ENCODE measurements at regions not wholly inside any gene's neighbourhood (a gene's known extent, or its start where the extent isn't known, plus 50 kb on each side); places are given as distances from the start of the nearest gene placed in this dataset.

DNA sequence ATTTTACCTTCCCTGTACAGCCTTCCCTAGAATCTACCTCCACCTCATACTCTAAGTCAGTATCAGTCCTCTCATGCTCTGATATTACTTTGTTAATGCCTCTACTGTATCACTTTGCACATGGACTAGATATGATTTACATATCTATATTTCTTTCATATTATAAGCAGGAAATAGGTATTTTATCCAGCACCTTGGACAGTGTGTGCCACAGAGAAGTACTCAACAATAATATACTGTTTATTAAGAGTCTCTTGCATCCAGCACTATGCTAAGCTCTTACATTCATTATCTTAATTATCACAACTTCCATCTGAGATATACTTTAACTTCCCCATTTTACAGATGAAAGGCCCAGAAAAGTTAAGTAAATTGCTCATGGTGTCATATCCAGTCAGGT is 247.9 kb upstream of the DAB1 start:
- Histone ChIP-seq H3K36me3 (no peaks in the 10 kb centered on the region), H3K9me3 (no peaks in the 10 kb centered on the region), H3K27me3 (replicated peaks in 1 of 7) (no peaks in the 10 kb centered on the region), H3K4me1 (no peaks in the 10 kb centered on the region), H3K4me3 (no peak overlapping the region), H3K27ac (no peak overlapping the region)
- no peak for DNase-seq
- intact Hi-C loops (cut with DNase I; ENCODE audit: low total_unique reads) = no loop called here
- TF ChIP-seq POLR2AphosphoS5 (IDR thresholded peaks at IDR 0.05) (no peak), POLR2A (IDR thresholded peaks at IDR 0.05) (no peak)
- TF ChIP-seq, protein P1, sequence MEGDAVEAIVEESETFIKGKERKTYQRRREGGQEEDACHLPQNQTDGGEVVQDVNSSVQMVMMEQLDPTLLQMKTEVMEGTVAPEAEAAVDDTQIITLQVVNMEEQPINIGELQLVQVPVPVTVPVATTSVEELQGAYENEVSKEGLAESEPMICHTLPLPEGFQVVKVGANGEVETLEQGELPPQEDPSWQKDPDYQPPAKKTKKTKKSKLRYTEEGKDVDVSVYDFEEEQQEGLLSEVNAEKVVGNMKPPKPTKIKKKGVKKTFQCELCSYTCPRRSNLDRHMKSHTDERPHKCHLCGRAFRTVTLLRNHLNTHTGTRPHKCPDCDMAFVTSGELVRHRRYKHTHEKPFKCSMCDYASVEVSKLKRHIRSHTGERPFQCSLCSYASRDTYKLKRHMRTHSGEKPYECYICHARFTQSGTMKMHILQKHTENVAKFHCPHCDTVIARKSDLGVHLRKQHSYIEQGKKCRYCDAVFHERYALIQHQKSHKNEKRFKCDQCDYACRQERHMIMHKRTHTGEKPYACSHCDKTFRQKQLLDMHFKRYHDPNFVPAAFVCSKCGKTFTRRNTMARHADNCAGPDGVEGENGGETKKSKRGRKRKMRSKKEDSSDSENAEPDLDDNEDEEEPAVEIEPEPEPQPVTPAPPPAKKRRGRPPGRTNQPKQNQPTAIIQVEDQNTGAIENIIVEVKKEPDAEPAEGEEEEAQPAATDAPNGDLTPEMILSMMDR (IDR thresholded peaks at IDR 0.05 in 8 of 11, conservative IDR thresholded peaks at IDR 0.05 in 3 of 11) = no peak

DNA sequence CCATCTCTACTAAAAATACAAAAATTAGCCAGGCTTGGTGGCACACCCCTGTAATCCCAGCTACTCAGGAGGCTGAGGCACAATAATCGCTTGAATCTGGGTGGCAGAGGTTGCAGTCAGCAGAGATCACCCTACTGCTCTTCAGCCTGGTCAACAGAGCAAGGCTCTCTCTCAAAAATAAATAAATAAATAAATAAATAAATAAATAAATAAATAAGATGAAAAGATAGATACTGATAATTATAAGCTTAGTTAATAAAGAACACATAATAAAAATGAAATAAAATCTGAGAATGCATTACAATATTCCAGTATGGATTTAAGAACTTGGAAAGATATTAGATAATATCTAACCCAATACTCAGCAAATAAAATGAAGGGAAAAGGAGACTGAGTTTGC is 235.9 kb upstream of the DAB1 start:
- TF ChIP-seq, protein P1 (IDR thresholded peaks at IDR 0.05 in 8 of 11, conservative IDR thresholded peaks at IDR 0.05 in 3 of 11) = no peak
- TF ChIP-seq POLR2A (IDR thresholded peaks at IDR 0.05) (no peak), POLR2AphosphoS5 (IDR thresholded peaks at IDR 0.05) (no peak)
- Histone ChIP-seq H3K27ac (no peak overlapping the region), H3K9me3 (peaks cover 0 to 8% (median 3%) of the 10 kb centered on the region in 8 donors), H3K4me3 (no peak overlapping the region), H3K4me1 (no peaks in the 10 kb centered on the region), H3K36me3 (no peaks in the 10 kb centered on the region), H3K27me3 (replicated peaks in 1 of 7) (no peaks in the 10 kb centered on the region)
- WGBS, 5 donors = 76 to 94% (median 84%) methylated on average over 1 of the region's 1 CpG
- DNase-seq = no peak
- intact Hi-C loops (cut with DNase I; ENCODE audit: low total_unique reads) = no loop called here

DNA sequence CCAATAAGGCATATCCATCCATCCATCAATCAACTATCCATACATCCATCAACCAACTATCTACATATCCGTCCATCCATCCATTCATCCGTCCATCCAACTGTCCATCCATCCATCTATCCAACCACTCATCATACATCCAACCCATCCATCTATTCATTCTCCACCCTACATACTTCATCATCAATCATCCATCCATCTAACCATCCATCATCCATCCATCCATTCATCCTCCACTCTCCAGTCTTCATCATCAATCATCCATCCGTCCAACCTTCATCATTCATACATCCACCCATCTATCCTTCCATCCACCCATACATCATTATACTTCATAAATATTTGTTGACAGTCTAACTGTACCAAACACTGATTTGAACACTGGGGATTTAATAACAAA is 231.3 kb upstream of the DAB1 start:
- DNase-seq = no peak
- intact Hi-C loops (cut with DNase I; ENCODE audit: low total_unique reads) = no loop called here
- Histone ChIP-seq H3K27me3 (replicated peaks in 1 of 7) (no peaks in the 10 kb centered on the region), H3K4me1 (no peaks in the 10 kb centered on the region), H3K27ac (no peak overlapping the region), H3K36me3 (no peaks in the 10 kb centered on the region), H3K4me3 (no peak overlapping the region), H3K9me3 (peaks cover 0 to 8% (median 4%) of the 10 kb centered on the region in 8 donors)
- WGBS, 5 donors = 63 to 90% (median 88%) methylated on average over 3 of the region's 3 CpGs
- no peak for TF ChIP-seq POLR2A (IDR thresholded peaks at IDR 0.05)
- TF ChIP-seq, protein P1 (IDR thresholded peaks at IDR 0.05 in 8 of 11, conservative IDR thresholded peaks at IDR 0.05 in 3 of 11) = no peak
- no peak for TF ChIP-seq POLR2AphosphoS5 (IDR thresholded peaks at IDR 0.05)

DNA sequence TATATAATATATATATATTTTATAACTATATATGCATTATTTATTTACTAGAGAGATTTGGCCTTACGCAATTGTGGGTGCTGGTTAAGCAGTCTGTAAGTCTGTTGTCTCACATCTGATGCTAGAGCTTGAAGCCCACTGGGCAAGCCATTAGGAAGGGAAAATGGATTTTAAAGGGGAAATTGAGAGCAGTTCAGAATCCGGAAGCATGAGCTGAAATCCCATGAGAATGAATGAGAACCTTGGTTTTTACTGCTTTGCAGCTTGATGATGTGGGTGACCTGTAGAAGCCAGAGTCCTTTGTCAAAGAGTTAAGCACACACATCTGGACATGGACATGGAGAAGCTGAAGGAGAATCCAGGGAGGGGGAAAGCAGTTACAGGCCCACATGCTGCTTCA is 220.8 kb upstream of the DAB1 start:
- intact Hi-C loops (cut with DNase I; ENCODE audit: low total_unique reads) = no loop called here
- 89 to 99% (median 91%) methylated on average over 2 of the region's 2 CpGs for WGBS, 5 donors
- Histone ChIP-seq H3K36me3 (no peaks in the 10 kb centered on the region), H3K27me3 (replicated peaks in 1 of 7) (no peaks in the 10 kb centered on the region), H3K4me3 (no peak overlapping the region), H3K27ac (no peak overlapping the region), H3K4me1 (no peaks in the 10 kb centered on the region), H3K9me3 (no peaks in the 10 kb centered on the region)
- TF ChIP-seq POLR2AphosphoS5 (IDR thresholded peaks at IDR 0.05) (no peak), POLR2A (IDR thresholded peaks at IDR 0.05) (no peak)
- TF ChIP-seq, protein P1 (IDR thresholded peaks at IDR 0.05 in 8 of 11, conservative IDR thresholded peaks at IDR 0.05 in 3 of 11) = no peak
- DNase-seq = no peak

Measured in spleen (tissue), 11 donors.